Thyroid gland (tissue), 4 donors: ENCODE measurements at regions not wholly inside any gene's neighbourhood (a gene's known extent, or its start where the extent isn't known, plus 50 kb on each side); places are given as distances from the start of the nearest gene placed in this dataset.

Experiments used
- CTCF ChIP-seq, 6 experiments: fragments of 200-600 bp in 3 of 6; fragments of 450-650 bp in 3 of 6; sonication (generic) in 3 of 6; IDR thresholded peaks; one replicate each; pipeline ENCODE4 v1.5.1; 2016 to 2019; ENCODE audit warnings: antibody characterized with exemption in 6 of 6, mild to moderate bottlenecking in 2 of 6, inconsistent platforms in 1 of 6, moderate library complexity in 1 of 6
- POLR2A ChIP-seq, 2 donors: fragments of 450-650 bp; IDR thresholded peaks; one replicate each; pipeline ENCODE4 v1.6.1; 2017; ENCODE audit warnings: antibody characterized with exemption in 2 of 2, mild to moderate bottlenecking in 2 of 2, moderate library complexity in 1 of 2

GRCh38 chr14:34122650-34123049, 171.8 kb upstream of the EGLN3 start:
- no peak for TF ChIP-seq CTCF (IDR thresholded peaks at IDR 0.05)
- no peak for TF ChIP-seq POLR2A (IDR thresholded peaks at IDR 0.05)
